ENCODE measurements at regions not wholly inside any gene's neighbourhood (a gene's known extent, or its start where the extent isn't known, plus 50 kb on each side); places are given as distances from the start of the nearest gene placed in this dataset.

GRCh38 chr4:4625488-4625887, 83.6 kb upstream of the STX18 start:
- no peak for TF ChIP-seq FOSL1 (IDR thresholded peaks at IDR 0.05; ENCODE audit: low read depth)
- TF ChIP-seq, protein P1, sequence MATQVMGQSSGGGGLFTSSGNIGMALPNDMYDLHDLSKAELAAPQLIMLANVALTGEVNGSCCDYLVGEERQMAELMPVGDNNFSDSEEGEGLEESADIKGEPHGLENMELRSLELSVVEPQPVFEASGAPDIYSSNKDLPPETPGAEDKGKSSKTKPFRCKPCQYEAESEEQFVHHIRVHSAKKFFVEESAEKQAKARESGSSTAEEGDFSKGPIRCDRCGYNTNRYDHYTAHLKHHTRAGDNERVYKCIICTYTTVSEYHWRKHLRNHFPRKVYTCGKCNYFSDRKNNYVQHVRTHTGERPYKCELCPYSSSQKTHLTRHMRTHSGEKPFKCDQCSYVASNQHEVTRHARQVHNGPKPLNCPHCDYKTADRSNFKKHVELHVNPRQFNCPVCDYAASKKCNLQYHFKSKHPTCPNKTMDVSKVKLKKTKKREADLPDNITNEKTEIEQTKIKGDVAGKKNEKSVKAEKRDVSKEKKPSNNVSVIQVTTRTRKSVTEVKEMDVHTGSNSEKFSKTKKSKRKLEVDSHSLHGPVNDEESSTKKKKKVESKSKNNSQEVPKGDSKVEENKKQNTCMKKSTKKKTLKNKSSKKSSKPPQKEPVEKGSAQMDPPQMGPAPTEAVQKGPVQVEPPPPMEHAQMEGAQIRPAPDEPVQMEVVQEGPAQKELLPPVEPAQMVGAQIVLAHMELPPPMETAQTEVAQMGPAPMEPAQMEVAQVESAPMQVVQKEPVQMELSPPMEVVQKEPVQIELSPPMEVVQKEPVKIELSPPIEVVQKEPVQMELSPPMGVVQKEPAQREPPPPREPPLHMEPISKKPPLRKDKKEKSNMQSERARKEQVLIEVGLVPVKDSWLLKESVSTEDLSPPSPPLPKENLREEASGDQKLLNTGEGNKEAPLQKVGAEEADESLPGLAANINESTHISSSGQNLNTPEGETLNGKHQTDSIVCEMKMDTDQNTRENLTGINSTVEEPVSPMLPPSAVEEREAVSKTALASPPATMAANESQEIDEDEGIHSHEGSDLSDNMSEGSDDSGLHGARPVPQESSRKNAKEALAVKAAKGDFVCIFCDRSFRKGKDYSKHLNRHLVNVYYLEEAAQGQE (IDR thresholded peaks at IDR 0.05; ENCODE audit: low read depth): no peak
- TF ChIP-seq, protein P2, sequence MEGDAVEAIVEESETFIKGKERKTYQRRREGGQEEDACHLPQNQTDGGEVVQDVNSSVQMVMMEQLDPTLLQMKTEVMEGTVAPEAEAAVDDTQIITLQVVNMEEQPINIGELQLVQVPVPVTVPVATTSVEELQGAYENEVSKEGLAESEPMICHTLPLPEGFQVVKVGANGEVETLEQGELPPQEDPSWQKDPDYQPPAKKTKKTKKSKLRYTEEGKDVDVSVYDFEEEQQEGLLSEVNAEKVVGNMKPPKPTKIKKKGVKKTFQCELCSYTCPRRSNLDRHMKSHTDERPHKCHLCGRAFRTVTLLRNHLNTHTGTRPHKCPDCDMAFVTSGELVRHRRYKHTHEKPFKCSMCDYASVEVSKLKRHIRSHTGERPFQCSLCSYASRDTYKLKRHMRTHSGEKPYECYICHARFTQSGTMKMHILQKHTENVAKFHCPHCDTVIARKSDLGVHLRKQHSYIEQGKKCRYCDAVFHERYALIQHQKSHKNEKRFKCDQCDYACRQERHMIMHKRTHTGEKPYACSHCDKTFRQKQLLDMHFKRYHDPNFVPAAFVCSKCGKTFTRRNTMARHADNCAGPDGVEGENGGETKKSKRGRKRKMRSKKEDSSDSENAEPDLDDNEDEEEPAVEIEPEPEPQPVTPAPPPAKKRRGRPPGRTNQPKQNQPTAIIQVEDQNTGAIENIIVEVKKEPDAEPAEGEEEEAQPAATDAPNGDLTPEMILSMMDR (IDR thresholded peaks at IDR 0.05 in 2 of 3, conservative IDR thresholded peaks at IDR 0.05 in 1 of 3; ENCODE audit: borderline replicate concordance in 1 of 3, insufficient read depth in 1 of 3, low read depth in 2 of 3, low read length in 2 of 3): no peak
- TF ChIP-seq EZH2phosphoT487 (IDR thresholded peaks at IDR 0.05; ENCODE audit: borderline replicate concordance): no peak
- TF ChIP-seq ZNF274 (IDR thresholded peaks at IDR 0.05; ENCODE audit: low read depth, low read length): no peak
- no peak for TF ChIP-seq CEBPB (IDR thresholded peaks at IDR 0.05; ENCODE audit: low read depth)
- TF ChIP-seq MAX (IDR thresholded peaks at IDR 0.05): no peak
- TF ChIP-seq SP1 (IDR thresholded peaks at IDR 0.05; ENCODE audit: low read depth): no peak
- TF ChIP-seq POLR2A (IDR thresholded peaks at IDR 0.05; ENCODE audit: borderline replicate concordance, extremely low read depth, insufficient read depth, insufficient read length): no peak
- TF ChIP-seq JUND (IDR thresholded peaks at IDR 0.05): no peak
- TF ChIP-seq EZH2 (IDR thresholded peaks at IDR 0.05): no peak
- TF ChIP-seq POLR2AphosphoS5 (IDR thresholded peaks at IDR 0.05; ENCODE audit: low read depth, low read length): no peak
- TF ChIP-seq ATF3 (IDR thresholded peaks at IDR 0.05): no peak
